Kidney glomerular epithelial cell (primary cell): ENCODE measurements at regions not wholly inside any gene's neighbourhood (a gene's known extent, or its start where the extent isn't known, plus 50 kb on each side); places are given as distances from the start of the nearest gene placed in this dataset.
A peak's percentile ranks its signal among the peaks of the same experiment; 100 is the strongest.
"Not testable (repeated sequence)": the region's sequence is repeated elsewhere in the genome, so short reads cannot be mapped to it uniquely, and the experiment has no call there.

ENCODE experiments used
- DNase-seq: peaks from one replicate; lab custom pipeline; 2025; lab: John Stamatoyannopoulos, UW

DNA sequence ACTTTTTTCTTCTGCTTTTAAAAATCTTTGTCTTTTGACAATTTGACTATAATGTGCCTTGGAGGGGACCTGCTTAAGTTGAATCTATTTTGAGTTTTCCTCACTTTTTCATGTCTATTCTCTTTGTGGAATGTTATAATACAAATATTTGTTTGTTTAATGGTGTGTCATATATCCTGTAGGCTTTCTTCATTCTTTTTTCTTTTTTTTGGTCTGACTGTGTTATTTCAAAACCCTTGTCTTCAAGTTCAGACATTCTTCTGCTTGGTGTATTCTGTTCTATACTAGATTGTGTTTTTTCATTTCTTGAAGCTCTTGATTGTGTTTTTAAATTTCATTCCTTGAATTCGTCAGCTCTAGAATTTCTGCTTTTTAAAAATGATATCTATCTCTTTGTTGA is 228.2 kb downstream of the STK31 start:
- no peak for DNase-seq

DNA sequence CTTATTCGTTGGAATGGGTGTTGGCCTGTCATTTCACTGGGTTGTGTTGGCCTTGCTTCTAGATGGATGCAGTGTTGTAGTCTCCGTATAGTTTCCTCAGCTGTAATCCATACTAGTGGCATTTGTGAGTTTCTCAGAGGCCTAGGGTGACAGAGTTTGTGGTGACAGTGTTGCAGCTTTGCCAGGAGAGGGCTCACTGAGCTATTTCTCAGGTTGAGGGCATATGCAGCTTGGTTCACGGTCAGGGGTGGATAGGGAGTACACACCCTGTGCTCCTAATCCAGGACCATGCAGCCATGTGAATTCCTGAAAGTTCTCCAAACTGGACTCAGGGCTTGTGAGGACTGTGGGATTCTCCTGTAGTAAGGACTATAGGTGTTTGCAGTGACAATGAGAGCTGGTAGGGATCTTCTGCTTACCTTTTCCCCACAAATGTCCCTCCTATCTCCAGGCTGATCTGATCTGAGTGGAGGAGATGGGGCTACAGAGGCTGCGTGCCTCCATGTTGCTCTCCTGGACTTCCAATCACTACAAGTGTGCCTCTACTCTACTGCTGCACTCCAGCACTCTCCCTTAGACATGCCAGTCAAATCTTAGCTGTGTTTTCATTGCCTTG is 229.0 kb downstream of the STK31 start:
- peak; percentile 4 for DNase-seq

DNA sequence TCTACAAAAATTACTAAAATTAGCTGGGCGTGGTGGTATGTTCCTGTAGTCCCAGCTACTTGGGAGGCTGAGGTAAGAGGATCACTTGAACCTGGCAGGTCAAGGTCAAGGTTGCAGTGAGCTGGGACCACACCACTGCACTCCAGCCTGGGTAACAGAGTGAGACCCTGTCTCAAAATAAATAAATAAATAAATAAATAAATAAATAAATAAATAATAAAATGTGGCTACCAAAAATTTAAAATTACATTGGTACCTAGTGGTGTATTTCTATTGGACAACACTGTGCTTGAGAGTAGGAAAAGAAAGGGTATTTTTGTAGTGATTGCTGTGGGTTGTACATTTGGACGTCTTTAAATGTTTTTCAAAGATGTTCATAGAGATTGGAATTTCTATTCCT is 229.7 kb downstream of the STK31 start:
- not testable (repeated sequence) for DNase-seq

DNA sequence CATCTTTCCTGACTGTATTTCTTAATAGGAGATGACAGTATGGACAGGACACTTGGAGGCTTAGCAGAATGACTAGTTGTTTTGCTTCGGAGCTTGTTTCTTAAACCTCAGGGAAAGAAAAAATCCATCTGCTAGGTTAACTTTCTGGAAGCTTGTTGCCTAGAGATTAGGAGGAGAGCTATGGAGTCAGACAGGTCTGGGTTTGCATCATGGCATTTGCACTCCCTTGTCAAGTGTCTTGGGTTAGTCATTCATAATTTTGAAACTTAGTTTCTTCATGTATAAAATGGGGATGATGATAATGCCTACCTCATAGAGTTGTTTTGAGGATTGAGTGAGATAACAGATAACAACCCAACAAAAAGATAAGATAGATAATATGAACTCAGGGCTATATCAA is 231.5 kb downstream of the STK31 start:
- DNase-seq = no peak

DNA sequence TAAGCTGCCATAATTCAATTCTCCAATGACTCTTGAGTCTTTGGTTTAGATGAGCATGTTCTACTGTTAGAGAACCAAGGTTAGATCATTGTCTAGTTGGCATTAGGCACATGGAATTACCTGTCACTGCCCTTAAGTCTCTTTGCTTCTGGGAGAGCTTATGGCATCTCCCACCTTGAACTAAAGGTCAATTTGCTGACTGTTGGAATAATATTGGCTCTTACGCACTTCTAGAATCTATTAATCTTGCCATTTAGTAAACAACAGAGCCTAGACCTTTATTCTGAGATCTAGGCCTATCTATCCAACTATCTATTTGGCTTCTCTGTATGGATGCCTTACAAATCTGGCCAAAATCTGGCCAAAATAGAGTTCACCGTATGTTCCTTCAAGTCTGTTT is 232.0 kb downstream of the STK31 start:
- DNase-seq = no peak

DNA sequence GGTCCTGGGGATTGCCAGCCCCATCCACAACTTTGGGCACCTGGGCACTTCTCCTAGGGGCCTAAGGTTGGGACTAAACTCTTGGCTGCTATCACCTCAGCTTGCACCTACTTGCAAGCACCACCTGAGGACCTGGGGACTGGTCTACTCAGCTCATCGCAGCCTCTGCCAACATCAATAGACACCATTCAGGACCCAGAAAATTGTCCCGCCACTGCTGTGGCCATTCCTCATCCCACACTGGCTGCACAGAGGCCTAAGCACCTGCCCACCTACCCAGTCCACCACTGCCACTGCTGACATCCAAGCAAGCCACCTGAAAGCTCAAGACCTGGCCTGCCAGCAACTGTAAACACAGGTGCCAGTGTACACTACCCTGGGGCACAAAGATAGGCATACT is 234.1 kb downstream of the STK31 start:
- DNase-seq = no peak

DNA sequence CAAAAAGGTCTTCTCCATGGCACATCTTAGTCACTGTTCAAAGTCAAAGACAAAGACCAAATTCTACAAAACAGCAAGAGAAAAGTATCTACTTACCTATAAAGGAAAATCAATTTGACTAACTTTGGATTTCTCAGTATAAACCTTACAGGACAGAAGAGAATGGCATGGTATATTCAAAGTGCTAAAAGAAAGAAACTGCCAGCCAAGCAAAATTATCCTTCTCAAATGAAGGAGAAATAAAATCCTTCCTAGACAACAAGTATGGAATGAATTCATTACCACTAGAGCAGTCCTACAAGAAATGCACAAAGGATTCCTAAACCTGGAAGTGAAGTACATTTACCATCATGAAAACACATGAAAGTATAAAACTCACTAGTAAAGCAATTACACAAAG is 235.5 kb downstream of the STK31 start:
- no peak for DNase-seq

DNA sequence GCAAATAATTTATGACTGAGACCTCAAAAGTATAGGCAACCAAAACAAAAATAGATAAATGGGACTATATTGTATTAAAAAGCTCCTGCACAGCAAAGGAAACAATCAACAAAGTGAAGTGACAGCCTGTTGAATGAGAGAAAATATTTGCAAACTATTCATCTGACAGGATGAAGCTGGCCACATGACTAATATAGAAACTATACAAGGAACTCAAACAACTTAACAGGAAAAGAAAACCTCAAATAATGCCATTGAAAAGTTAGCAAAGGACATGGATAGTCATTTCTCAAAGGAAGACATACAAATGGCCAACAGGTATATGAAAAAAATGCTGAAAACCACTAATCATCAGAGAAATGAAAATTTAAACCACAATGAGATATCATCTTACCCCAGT is 245.1 kb downstream of the STK31 start:
- no peak for DNase-seq

DNA sequence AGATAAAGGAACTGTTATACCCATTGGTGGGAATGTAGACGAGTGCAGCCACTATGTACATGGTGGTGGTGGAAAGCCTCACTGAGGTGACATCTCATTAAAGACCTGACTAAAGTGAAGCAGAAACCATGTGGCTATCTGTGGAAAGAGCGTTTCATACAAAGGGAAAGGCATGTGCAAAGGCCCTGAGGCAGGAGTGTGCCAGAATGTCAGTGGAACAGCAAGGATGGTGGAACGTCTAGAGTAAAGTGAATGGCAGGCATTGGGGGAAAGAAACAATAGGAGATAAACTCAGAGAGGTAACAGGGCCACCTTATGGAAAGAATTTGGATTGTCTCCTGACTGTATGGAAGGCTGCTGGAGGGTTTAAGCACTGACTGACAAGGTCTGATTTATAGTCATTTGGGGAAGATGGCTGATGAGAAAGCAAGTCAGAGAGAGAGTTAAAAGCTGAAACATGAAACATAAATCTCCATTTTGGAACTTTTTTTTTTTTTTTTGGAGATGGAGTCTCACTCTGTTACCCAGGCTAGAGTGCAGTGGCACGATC is 245.7 kb downstream of the STK31 start:
- no peak for DNase-seq

DNA sequence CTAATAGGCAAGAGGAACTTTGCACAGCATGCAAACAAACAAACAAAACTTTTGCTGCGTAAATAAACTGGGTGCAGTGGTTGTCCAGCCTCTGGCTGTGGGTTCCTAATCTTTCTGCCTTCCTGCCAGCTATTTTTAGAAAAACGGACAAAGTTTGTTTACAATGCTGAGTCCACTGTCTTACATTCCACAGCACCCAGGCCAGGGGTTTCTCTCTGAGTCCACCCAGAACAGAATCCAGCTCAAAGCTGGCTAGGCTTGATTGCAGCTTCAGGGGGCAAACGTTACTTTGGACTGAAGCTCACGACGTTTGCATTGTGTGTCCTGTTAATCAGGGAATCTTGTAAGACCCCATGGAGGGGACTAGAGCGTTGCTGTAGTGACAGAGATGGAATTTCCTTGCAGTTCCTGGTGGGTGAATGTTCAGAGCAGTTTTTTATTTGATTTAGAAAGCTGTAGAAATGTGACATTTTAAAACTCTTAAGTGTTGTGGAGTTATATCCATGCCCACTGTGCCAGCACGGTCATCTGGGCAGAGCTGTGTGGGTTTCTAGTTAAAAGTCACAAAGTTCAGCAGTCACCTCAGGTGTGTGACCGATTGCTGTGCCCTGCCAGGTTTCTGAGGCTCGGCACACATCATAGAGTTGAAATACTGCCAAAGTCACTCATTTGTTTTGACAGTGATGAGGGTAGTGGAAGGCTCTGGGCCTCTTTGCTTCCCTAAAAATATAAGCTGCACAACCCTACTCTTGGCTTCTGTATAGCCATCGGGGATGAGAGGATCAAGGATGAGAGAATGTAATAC is 247.0 kb downstream of the STK31 start:
- DNase-seq = no peak

DNA sequence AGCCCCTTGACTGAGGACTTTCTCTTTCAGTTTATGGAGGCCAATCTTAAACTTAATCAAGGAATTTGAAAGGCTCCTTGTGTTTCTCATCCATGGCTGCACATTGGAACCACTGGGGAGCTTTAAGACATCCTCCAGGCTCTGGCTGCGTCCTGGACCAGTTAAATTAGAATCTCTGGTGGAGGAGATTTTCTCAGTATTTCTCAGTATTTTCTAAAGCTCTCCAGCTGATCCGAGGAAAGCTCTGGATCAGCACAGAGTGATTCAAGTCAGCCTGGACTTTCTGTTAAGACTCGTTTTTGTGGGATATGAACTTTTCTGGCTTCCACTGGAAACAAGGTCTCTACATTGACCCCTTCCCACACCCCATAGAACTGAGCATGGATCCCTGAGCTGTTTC is 249.8 kb downstream of the STK31 start:
- DNase-seq = no peak

DNA sequence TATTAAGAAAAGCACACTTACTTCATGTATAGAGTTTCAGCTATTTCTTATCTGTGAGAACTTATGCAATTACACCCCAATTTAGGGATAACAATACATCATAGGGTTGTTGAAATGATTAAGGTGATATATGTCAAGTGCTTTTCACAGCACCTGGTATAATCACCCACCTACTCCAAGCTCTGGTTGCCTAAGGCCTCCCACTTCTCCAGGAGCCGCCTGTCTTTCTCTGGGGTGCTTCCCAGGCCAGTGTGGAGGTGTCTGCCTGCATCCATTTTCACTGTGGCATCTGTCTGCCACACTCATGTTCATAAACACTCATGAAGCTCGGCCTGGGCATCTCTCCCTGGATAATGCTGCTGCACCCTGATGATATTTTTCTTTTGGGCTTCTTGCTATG is 250.3 kb downstream of the STK31 start:
- no peak for DNase-seq

DNA sequence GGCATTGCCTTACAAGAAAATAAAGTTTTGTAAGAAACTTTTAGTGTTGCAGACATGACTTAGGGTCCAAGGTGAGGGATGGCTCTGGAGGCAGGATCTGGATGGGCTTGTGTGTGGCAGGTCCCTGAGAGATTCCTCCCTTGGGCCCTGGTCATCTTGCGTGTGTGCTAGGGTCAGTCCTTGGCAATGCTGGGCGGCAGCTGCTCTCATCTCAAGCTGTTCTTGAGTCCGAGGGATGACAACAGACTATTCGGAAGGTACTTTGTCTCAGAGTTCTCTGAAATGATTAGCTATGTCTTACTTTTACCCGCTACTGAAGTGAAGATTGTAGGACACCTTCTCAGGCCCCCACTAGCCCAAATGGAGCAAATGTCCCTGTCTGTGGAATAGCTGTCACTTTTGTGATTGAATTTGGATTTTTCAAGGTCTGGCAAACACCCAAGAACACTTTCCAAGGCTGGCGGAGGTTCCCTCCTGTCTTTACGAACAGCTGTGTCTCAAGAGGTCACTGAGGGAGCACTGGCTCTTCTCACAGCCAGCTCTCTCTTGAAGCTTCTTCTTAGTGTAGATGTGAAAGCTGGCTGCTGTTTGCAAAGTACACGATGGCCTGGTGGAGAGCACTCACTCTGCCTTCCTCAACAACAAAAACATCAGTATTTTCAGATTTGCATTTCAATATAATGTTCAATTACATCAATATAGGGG is 253.6 kb downstream of the STK31 start:
- DNase-seq = no peak

DNA sequence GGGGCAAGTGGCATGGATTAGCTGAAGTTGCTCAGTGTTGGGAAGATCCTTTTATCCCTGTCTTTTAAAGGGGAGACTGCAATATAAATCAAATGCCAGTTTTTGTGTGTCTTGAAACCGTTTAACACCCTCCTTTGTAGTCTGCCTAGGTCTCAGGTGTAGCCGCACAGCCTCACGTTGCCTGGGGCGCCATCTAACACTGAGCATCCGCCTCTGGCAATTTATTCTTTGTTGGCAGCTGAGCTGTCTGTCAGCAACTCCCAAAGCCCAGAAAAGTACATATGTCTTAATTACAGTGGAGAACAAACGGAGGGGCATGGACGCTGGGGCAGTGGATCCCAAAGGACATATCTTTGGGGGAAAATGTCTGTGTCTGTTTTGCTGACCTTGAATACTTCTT is 254.7 kb downstream of the STK31 start:
- DNase-seq = no peak

DNA sequence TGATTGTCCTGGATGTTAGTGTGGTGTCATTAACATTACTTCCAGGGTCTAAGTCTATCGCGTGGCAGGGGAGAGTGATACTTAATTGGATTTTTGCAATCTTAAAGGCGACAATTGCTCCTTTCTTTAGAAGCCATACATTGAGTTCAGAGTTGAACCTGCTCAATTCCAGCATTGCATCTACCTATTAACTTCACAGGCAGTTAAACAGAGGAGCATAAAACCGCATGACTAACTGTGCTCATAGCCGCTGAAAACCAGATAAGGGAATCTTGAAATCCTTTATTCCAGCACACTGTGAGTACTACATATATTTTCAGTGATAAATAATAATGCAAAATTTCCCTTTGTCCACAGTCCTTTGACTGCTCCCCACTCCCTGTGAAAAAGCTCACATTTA is 255.3 kb downstream of the STK31 start:
- DNase-seq = no peak

DNA sequence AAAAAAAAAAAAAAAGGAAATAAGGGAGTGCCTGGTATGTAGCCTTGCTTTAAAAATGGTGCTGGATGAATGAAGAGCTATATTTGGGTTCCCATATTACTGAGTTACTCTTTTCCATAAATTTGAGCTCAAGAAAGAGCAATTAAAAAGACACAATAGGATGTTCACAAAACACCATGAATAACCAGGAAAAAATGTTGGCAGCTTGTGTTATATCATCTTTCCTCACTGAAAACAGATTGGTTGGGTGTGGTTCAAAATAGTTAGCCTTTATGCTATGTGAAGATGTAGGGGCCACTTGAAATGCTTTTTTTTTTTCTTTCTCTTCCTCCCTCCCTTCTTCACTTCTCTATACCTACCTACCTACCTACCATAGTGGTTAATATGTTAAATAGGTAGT is 256.9 kb downstream of the STK31 start:
- DNase-seq = no peak

DNA sequence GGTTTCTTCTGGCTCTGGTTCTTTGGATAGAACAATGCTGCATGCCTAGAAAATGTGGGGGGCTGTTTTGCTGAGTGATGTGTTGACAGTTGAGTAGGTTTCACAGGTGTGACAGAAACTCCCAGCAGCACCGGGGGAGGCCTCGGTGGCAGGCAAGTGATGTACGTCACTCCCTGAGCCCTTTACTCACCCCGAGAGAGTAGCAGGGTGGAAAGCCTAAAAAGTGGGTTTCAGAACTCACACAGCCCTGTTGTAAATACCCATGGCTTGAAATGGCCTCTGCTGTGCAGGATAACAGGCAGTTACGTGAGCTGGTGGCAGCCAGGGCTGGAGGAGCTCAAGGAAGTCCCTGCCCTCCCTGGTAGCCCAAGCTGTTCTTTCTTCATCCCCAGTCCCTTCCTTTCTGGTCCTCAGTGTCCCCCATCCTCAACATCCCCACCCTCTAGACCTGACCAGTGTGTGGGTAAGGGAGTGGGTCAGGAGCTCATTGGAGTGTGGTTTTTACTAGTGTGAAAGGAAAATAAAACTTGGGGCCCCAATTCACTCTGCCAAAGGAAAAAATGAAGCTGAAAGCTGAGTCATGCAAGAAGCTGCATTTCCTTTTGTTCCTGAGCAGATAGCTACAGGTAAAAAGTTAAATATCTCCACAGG is 258.1 kb downstream of the STK31 start:
- DNase-seq = no peak

DNA sequence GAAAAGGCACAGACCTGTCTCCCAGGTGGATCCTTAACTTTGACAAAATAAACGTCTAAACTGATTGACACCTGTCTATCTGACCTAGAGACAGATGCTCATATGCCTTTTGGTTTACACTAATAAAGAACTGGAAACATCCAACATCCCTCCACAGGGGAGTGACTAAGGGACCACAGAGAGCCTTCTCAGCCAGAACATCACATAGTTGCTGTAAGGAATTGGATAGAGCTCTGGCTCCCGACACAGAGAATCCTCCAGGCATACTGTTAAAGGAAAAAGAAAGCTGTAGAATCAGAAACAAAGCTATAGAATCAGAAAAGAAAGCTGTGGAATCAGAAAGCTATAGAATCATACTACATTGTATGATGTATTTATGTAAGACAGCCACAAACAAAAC is 258.8 kb downstream of the STK31 start:
- no peak for DNase-seq

DNA sequence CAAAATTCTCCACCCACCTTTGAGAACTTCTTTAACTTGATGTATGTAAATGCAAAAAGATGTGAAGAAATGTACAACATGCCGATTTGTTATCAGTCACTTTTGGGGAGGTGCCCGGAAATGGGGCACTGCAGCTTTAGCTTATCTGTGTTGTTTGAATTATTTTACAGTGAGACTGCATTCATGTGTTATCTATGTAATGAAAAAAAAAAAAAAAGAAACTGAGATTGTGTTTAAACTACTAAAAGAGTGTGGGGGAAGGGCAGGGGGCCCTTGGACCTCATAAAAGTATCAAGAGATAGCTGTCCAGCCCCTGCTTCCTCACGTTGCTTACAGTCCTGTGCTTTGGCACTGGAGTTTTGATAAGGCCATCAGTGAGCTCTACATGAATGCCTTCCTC is 259.4 kb downstream of the STK31 start:
- no peak for DNase-seq

DNA sequence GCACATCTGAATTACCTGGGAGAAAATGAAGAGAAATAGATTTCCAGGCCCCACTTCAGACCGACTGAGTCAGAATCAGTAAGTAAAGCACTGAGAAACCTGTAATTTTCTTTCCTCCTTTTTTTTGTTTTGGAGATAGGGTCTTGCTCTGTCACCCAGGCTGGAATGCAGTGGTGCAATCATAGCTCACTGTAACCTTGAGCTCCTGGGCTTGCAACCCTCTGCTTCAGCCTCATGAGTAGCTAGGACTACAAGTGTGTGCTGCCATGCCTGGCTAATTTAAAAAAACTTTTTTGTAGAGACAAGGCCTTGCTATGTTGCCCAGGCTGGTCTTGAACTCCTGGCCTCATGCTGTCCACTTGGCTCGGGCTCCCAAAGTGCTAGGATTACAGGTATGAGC is 260.2 kb downstream of the STK31 start:
- DNase-seq = no peak

DNA sequence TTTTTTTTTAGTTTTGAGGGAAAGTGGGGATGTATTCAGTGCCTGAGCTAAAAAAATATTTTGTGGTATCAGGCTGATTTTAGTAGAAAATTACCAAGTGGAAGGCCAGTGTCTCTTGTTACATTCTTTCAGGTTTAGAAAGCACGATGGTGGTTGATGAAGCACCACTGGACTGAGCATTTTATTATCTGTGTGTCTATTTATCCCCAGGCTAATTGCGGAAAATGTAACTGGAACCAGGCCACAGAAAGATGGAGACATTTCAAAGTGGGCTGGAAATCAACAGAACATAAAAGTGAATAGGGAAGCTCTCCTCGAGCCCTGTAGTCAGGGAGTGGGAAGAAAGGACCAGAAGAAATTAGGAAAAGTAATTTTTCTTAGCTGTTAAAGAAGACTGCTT is 261.0 kb downstream of the STK31 start:
- DNase-seq = no peak

DNA sequence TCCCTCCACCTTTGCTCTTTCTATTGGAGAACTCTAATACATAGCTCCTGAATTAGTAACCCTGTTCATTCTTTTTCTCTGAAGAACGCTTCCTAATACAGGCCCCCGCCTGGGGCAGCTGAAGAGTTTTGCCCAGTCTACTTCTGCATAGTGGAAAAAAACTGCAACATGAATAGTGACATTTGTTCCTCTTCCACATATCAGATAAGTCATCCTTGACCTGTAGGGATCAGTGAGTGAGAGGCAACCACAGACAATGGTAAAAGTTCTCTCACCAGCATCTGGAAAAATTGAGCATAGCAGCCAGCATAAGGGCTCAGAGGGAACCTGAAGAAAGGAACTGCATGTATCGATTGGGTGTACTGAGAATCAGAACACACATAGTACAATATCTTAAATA is 262.0 kb downstream of the STK31 start:
- no peak for DNase-seq

DNA sequence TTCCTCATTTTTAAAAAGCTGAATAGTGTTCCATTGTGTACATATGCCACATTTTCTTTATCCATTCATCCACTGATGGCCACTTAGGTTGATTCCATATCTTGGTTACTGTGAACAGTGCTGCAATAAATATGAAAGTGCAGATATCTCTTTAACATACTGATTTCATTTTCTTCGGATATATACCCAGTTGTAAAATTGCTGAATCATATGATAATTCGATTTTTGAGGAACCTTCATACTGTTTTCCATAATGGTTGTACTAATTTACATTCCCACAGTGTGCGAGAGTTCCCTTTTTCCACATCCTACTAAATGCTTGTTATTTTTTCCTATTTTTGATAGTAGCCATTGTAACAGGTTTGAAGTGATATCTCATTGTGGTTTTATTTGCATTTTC is 263.2 kb downstream of the STK31 start:
- DNase-seq = no peak
